Fibroblast of lung (primary cell): ENCODE measurements at regions not wholly inside any gene's neighbourhood (a gene's known extent, or its start where the extent isn't known, plus 50 kb on each side); places are given as distances from the start of the nearest gene placed in this dataset.
A peak's percentile ranks its signal among the peaks of the same experiment; 100 is the strongest.
"Not testable (repeated sequence)": the region's sequence is repeated elsewhere in the genome, so short reads cannot be mapped to it uniquely, and the experiment has no call there.

Experiments used
- DNase-seq, 2 donors: peaks; one replicate each; pipeline versions ENCODE4 v3.0.0 to v3.0.0-alpha.2; 2010; ENCODE audit warnings: low read depth in 2 of 2
- H2AFZ ChIP-seq: 2 replicates; pipeline ENCODE4 v1.5.1; 2012; ENCODE audit warnings: low read length, control low read depth, inconsistent platforms
- H3K27ac ChIP-seq: 2 replicates; pipeline ENCODE4 v1.5.1; 2011; ENCODE audit warnings: low read length, control low read depth; ENCODE audit not compliant: insufficient read depth
- H3K27me3 ChIP-seq: 2 replicates; pipeline ENCODE4 v1.5.1; 2011; ENCODE audit warnings: mild to moderate bottlenecking, low read length; ENCODE audit not compliant: control insufficient read depth, insufficient read depth
- H3K36me3 ChIP-seq: 2 replicates; pipeline ENCODE4 v1.5.1; 2011; ENCODE audit warnings: low read length; ENCODE audit not compliant: control insufficient read depth, insufficient read depth
- H3K4me1 ChIP-seq: 2 replicates; pipeline ENCODE4 v1.5.1; 2011; ENCODE audit warnings: low read length; ENCODE audit not compliant: control insufficient read depth, insufficient read depth; ENCODE audit errors: extremely low read depth
- H3K4me2 ChIP-seq: 2 replicates; pipeline ENCODE4 v1.5.1; 2011; ENCODE audit warnings: low read length, control low read depth; ENCODE audit not compliant: insufficient read depth; ENCODE audit errors: extremely low read depth
- H3K4me3 ChIP-seq, 4 experiments: fragments of 200-600 bp in 1 of 4; sonication (generic) in 1 of 4; replicated peaks in 1 of 4; 2 replicates each; pipeline ENCODE4 v1.5.1; 2011 to 2016; ENCODE audit warnings: low read length in 4 of 4, low read depth in 3 of 4, mild to moderate bottlenecking in 3 of 4, control low read depth in 2 of 4, inconsistent platforms in 1 of 4, mixed read lengths in 1 of 4; ENCODE audit not compliant: insufficient read depth in 1 of 4; ENCODE audit errors: control extremely low read depth in 1 of 4
- H3K79me2 ChIP-seq: 2 replicates; pipeline ENCODE4 v1.5.1; 2012; ENCODE audit warnings: mild to moderate bottlenecking, low read length, inconsistent platforms; ENCODE audit not compliant: control insufficient read depth, insufficient read depth
- H3K9ac ChIP-seq: 2 replicates; pipeline ENCODE4 v1.5.1; 2011; ENCODE audit warnings: mild to moderate bottlenecking, low read length, control low read depth; ENCODE audit not compliant: insufficient read depth
- H3K9me3 ChIP-seq: 2 replicates; pipeline ENCODE4 v1.5.1; 2012; ENCODE audit warnings: low read depth, low read length; ENCODE audit not compliant: control insufficient read depth, insufficient read depth
- H4K20me1 ChIP-seq: 2 replicates; pipeline ENCODE4 v1.5.1; 2011; ENCODE audit warnings: low read length; ENCODE audit not compliant: control insufficient read depth, insufficient read depth; ENCODE audit errors: extremely low read depth
- EZH2 ChIP-seq: IDR thresholded peaks from 2 replicates; pipeline ENCODE4 v1.5.1; 2012; ENCODE audit warnings: low read length, control low read depth, mild to moderate bottlenecking; ENCODE audit errors: missing control alignments
- TF ChIP-seq, protein P1 (sequence below), 2 donors: IDR thresholded peaks in 1 of 2; conservative IDR thresholded peaks in 1 of 2; 1 replicate in 1 of 2; 2 replicates in 1 of 2; pipeline ENCODE4 v1.5.1; 2011 to 2012; ENCODE audit warnings: low read length in 2 of 2, control low read depth in 1 of 2, inconsistent platforms in 1 of 2, low read depth in 1 of 2, mild to moderate bottlenecking in 1 of 2

DNA sequence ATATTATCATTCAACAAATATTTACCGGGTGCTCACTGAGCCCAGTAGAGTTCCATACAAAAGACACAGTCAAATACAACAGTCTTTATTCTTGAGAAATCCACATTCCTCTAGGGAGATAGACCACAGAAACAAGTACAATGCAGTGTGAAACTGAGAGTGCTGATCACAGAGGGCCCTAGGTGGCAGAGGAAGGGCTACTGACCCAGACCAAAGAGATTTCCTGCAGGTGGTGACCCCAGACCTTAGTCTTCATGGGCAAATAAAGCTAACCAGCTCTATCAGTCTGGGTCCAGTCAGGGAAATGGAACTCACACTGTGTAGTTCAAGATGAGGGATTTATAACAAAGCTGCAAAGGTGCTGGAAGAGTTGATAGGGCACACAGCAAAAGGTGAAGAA is 110.4 kb upstream of the SLC27A6 start:
- no peak for DNase-seq
- Histone ChIP-seq H2AFZ (no peak overlapping the region), H3K4me2 (no peak overlapping the region), H3K9ac (no peak overlapping the region), H3K36me3 (no peaks in the 10 kb centered on the region), H3K4me1 (no peaks in the 10 kb centered on the region), H4K20me1 (no peaks in the 10 kb centered on the region), H3K9me3 (no peaks in the 10 kb centered on the region), H3K27me3 (no peaks in the 10 kb centered on the region), H3K79me2 (no peaks in the 10 kb centered on the region), H3K4me3 (no peak overlapping the region), H3K27ac (no peak overlapping the region)
- no peak for TF ChIP-seq EZH2
- TF ChIP-seq, protein P1, sequence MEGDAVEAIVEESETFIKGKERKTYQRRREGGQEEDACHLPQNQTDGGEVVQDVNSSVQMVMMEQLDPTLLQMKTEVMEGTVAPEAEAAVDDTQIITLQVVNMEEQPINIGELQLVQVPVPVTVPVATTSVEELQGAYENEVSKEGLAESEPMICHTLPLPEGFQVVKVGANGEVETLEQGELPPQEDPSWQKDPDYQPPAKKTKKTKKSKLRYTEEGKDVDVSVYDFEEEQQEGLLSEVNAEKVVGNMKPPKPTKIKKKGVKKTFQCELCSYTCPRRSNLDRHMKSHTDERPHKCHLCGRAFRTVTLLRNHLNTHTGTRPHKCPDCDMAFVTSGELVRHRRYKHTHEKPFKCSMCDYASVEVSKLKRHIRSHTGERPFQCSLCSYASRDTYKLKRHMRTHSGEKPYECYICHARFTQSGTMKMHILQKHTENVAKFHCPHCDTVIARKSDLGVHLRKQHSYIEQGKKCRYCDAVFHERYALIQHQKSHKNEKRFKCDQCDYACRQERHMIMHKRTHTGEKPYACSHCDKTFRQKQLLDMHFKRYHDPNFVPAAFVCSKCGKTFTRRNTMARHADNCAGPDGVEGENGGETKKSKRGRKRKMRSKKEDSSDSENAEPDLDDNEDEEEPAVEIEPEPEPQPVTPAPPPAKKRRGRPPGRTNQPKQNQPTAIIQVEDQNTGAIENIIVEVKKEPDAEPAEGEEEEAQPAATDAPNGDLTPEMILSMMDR (conservative IDR thresholded peaks at IDR 0.05 in 1 of 2, IDR thresholded peaks at IDR 0.05 in 1 of 2; ENCODE audit: low read depth in 1 of 2, low read length in 2 of 2) = no peak

DNA sequence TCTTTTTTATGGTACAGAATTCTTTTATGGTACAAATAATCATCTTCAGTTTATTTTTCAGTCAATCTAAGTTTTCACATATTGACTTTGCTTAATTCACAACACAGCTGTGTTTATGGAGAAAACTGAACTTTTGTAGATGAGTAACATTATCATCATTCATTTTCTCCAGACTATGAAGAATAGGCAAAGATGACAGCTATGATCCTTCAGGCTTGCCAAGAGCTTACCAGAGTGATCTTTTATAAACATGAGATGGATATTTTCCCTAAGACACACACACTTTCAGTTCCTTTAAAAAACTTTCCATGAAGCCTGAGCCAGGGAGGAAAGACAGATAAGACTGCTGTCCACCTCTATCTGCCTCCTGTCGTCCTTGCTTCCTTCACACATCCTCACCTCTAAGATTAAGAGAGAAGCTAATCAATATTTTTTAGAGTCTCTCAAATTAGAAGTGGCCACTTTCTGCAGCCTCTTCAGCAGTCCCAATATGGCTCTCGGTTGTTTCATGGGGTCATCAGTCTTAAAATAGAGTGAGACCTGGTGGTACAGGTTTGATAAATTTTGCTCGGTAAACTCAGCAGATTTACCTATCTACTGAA is 108.1 kb upstream of the SLC27A6 start:
- DNase-seq = peak in 1 of 2 donors; percentile 23
- H3K36me3 ChIP-seq = no peaks in the 10 kb centered on the region

DNA sequence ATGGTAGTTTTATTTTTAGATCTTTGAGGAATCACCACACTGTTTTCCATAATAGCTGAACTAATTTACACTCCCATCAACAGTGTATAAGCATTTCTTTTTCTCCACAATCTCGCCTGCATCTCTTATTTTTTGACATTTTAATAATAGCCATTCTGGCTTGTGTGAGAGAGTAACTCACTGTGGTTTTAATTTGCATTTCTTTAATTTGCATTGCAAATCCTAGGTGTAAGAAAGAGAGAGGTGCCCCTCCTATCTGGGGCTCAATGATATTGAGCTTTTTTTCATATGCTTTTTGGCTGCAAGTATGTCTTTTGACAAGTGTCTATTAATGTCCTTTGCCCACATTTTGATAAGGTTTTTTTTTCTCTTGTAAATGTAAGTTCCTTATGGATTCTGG is 106.3 kb upstream of the SLC27A6 start:
- Histone ChIP-seq H2AFZ (no peak overlapping the region), H3K79me2 (no peaks in the 10 kb centered on the region), H4K20me1 (no peaks in the 10 kb centered on the region), H3K9ac (no peak overlapping the region), H3K36me3 (no peaks in the 10 kb centered on the region), H3K4me2 (no peak overlapping the region), H3K4me1 (no peaks in the 10 kb centered on the region), H3K4me3 (no peak overlapping the region), H3K27me3 (no peaks in the 10 kb centered on the region), H3K9me3 (no peaks in the 10 kb centered on the region), H3K27ac (no peak overlapping the region)
- no peak for DNase-seq
- no peak for TF ChIP-seq EZH2
- TF ChIP-seq, protein P1 (conservative IDR thresholded peaks at IDR 0.05 in 1 of 2, IDR thresholded peaks at IDR 0.05 in 1 of 2; ENCODE audit: low read depth in 1 of 2, low read length in 2 of 2) = no peak

More for the DNA sequence above, 108.1 kb upstream of the SLC27A6 start:
- TF ChIP-seq, protein P1 (conservative IDR thresholded peaks at IDR 0.05 in 1 of 2, IDR thresholded peaks at IDR 0.05 in 1 of 2; ENCODE audit: low read depth in 1 of 2, low read length in 2 of 2) = no peak
- no peak for TF ChIP-seq EZH2
- Histone ChIP-seq H3K9ac (no peak overlapping the region), H3K4me1 (no peaks in the 10 kb centered on the region), H4K20me1 (no peaks in the 10 kb centered on the region), H3K79me2 (no peaks in the 10 kb centered on the region), H3K9me3 (no peaks in the 10 kb centered on the region), H2AFZ (no peak overlapping the region), H3K4me2 (no peak overlapping the region), H3K27ac (no peak overlapping the region), H3K27me3 (no peaks in the 10 kb centered on the region), H3K4me3 (no peak overlapping the region)

DNA sequence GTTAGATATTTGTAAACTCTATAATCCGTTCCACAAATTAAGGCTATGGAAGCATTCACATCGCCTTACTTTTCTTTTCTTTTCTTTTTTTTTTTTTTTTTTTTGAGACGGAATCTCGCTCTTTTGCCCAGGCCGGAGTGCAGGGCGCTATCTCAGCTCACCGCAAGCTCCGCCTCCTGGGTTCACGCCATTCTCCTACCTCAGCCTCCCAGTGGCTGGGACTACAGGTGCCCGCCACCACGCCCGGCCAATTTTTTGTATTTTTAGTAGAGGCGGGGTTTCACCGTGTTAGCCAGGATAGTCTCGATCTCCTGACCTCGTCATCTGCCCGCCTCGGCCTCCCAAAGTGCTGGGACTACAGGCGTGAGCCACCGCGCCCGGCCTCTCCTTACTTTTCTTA is 104.1 kb upstream of the SLC27A6 start:
- H4K20me1 ChIP-seq, H3K27ac ChIP-seq, H3K36me3 ChIP-seq, DNase-seq, H3K9me3 ChIP-seq, H3K27me3 ChIP-seq, H3K79me2 ChIP-seq, H3K4me3 ChIP-seq, H3K4me2 ChIP-seq, H2AFZ ChIP-seq, H3K9ac ChIP-seq, H3K4me1 ChIP-seq: not testable (repeated sequence)
